ENCODE measurements at regions not wholly inside any gene's neighbourhood (a gene's known extent, or its start where the extent isn't known, plus 50 kb on each side); places are given as distances from the start of the nearest gene placed in this dataset.

DNA sequence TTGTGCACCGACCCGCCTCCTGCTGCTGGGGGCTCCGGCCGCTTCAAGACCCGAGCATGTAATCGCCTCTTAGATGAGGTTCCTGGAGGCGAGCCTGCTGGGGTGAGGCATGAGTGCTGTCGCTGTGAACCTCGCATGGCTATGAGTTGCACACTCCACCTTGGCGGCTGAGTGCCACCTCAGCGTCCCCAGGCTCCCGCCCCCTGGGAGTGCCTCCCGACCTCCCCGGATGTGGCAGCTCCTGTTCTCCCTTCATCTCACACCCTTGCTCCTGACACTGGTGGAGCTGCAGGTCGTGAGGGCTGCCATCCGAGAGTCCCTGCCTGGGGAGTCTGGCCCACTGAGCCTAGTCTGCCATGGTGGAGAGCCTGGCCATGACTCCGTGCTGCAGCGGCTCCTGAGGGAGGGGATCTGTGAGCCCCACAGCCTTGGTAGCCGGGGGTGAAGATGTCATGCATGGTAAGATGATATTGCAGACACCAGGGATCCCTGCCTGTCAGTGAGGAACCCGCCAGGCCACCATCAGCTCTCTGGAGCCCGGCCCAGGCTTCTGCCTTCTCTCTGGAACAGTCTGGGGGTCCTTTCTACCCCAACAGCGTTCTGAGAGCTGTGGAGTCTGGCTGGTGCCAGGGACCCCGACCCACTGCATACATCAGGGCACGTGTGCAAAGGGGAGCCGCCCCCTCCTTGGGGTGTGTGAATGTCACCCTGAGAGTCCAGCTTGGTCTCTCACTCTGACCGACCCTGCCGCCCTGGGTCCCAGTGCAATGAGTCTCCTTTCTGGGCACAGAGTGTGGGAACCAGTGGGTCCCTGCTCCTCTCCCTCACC is 61.6 kb upstream of the HS6ST1 start:
- no peak for DNase-seq

DNA sequence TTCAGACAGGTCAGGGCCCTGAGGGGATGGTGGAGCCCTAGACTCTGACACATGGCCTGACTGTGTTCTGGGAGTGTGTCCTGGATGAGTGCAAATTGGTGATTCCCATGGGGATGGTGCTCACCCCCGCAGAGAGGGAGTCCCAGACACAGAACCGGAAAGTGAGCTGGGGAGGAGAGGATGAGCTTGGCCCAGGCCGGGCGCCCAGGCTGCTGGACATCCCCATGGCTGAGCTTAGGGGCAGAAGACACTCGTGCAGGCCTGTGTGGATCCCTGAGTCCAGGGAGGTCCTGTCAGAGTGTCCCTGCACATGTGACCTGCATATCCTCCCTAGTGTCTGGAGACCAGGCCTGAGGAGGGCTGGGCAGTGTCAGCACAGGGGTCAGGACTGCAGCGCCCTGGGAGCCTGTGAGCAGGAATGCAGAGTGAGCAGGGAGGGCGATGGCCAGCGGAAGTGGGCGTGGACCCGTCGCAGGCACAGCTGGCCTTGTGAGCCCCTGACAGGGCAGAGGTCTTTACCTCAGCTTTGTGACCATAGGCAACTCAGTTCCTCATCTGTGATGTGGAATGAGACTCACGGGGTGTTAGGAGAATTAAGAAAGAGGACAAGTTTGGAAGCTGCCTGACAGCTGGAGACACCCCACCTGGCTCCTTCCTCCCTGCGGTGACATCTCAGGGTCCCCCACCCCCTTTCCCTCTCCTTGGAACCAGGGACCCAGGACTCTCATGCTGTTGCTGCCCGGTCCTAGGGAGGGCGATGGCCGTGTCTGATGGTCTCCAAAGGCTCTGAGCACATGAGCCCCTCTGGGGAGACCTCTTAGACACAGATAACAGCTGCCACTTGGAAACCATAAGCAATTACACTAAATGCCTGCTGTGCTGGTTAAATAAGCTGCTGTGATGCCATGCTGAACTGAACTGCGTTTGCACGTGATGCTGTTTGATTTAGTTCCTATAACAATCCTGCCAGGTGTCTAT is 62.6 kb upstream of the HS6ST1 start:
- DNase-seq: no peak

DNA sequence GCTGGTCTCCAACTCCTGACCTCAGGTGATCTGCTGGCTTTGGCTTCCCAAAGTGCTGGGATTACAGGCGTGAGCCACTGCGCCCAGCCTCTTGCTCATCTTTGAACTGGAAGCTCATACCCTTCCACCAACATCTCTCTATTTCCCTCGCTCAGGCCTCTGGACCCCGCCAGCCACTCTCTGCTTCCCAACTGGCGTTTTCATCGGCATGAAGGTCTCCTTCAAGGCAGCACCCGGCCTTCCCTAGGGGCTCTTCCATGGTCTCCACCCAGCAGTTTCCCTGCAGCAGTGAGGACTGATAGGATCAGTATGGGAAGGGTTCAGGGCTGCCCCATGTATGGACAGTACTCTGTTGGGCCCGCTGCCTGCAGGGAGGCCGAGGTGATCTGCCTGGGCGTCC is 65.8 kb upstream of the HS6ST1 start:
- no peak for DNase-seq

DNA sequence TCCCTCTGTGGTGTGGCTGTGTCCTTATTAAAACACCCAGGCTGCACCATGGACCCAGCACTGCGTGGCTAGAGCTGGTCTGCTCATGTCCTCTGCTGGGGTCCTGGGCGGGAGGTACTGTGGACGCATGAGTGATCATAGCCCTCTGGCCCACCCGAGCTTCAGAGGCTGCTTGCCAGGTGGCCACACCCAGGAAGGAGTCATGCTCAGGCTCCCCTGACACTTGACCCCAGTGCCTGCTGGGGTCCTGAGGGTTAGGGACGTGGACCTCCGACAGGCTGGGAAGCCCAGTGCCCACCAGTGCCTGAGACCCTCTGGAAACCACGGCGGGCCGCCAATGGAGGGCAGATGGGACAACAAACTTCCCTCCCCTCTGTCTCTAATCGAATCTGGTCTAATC is 66.3 kb upstream of the HS6ST1 start:
- DNase-seq: no peak

DNA sequence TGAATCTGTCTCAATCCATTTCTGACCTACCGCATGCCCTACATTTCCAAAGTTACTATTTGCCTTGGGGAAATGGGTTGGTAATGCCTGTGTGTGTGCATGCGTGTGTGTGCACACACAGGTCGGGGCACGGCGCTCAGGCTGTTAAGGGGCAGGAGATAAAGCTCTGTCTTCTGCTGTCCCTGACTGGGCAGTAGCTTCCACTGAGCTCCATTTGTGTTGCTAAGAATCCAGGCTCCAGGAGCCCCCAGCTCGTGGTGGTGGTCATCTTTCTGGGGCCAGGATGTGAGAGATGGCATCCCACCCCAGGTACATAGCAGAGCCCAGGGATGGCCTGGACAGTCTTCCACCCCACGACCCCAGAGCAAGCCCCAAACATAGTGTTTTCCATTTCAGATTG is 66.7 kb upstream of the HS6ST1 start:
- no peak for DNase-seq

DNA sequence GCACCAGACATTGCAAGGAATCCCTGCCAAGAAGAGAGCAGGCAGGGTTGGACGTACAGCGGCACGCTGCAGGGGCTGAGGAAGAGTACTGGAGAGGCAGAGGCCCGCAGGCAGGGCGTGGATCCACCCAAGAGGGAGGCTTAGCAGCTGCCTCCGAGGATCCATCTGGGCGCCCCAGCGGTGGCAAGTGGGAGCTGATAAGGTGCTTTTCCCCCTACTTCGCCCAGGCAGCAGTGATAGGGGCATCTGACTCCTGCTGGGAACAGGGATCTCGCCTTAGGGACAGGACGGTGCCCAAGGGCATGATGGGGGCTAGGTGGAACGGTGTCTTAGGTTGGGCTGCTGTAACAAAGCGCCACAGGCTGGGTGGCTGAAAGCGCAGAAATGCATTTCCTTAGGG is 67.4 kb upstream of the HS6ST1 start:
- DNase-seq: no peak

DNA sequence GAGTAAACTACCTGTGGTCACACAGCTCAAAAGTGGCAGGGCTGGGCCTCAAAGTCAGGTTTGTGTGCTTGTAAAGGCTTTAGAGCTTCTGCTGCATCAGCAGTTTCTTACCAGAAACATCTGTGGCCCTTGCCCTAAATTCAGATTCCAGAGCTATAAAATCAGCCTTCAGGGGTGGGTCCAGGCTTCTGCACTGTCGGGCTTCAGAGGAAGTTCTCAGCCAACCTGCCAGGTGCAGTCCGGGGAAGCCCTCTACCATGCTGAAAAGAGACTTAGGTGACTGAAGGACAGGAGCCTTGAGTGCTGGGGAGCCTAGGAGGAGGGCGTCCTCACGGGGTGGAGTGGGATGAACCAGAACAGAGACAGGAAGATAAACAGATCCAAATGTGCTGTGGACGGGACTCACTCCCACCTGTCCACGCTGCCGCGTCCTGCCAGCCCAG is 69.9 kb upstream of the HS6ST1 start:
- DNase-seq: no peak

DNA sequence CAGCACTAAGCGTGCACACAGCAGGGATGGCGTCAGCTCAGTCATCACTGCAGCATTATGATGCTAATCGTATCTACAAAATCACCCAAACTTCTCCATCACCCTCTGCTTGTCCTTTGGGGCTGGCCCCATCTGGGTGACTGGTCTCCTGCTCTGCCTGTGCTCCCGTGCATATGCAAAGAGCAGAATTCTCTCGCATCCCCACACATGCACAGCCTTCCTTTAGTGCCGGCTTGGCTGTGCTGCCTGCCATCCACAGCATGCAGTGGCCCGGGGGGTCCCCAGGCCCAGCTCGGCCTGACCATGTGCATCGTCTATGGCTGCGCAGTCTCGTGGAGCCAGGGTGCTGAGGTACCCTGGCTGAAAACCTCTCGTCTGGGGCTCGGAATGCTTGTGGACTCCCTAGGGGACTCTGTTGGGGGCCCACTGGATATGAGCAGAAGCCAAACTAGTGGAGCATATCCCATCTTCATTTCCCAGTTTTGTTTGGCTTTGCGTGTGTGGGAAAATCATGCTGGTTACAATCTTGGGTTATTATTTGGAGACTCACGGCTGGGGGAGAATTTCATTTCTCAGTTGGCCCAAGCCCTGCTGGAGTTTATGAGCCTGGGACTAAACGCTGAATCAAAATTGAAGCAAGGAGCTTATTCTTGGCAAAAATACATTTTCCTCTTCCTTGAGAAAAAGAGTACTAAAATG is 70.9 kb upstream of the HS6ST1 start:
- no peak for DNase-seq

DNA sequence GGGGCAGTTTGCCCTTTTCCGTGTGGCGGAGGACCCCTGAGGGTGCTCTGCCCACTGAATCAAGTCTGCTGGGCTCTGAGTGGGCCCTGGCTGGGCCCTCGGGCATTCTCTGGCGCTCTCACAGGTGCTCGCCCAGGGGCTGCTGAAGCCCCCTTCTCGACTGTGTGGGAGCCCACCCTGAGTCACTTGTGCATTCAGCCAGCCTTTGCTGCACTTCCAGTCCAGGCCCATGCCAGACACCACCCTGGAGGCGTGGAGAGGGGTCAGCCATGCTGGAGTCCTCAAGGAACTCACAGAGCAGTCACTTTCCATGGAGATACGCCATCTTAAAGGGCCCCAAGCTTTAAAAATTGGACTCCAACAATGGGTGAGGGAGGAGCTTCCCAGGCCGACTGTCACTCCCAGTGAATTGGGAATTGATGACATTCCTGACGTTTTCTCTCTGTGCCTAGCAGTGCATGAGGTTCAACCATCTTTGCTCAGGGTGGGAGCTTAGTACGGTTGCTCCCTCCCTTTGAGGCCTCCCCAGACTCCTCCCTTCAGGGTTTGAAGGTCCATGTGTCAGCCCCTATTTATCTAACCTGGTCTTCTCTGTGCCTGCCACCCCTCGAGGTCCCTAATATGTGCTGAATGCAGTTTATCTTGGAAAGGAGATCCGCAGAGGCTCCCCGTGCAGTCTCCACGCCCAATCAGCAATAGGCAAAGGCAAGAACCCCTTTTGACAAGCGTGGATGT is 71.8 kb upstream of the HS6ST1 start:
- no peak for DNase-seq

DNA sequence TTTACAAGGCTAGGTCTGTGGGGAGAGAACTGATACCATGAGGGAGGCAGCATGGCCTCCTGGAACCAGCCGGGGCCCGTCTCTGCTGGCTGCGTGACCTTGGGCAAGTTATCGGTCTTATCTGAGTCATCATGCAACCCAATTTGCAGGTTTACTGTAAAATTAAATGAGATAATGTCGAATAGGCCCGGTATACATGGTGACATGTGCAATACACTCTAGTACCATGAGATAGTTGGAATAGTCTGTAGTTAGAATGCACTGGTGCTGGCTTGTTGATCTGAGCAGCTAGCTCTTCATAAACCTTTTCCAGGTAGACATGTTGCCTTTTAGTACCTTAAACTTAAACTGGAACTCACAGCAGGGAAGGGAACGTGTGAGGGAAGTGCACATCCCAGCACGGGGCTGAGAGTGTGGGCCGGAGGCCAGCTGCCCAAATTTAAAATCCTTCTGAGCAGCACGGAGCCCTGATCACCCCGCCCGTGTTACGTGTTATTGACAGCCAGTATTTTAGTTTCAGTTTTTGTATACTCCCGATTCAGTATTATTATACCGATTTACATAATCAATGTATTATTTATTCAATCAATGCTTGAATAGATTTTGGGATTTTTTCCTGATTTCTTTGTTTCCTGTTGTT is 72.4 kb upstream of the HS6ST1 start:
- DNase-seq: no peak

DNA sequence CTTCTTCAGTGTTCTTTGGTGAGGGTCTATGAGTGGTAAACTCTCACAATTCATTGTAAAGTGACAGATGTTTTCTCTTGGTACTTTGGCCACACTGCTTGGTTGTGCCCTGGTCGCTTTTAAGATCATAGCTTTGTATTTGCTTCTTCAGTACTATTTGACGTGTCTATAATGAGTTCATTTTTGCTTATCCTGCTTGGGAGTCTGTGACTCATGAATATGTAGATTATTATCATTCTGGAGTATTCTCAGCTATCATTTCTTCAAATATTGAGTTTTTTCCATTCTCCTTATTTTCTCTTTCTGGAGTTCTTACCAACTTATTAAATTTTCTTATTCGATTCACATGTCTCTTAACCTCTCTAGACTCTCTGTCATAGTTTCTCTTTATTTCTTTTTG is 73.0 kb upstream of the HS6ST1 start:
- no peak for DNase-seq

DNA sequence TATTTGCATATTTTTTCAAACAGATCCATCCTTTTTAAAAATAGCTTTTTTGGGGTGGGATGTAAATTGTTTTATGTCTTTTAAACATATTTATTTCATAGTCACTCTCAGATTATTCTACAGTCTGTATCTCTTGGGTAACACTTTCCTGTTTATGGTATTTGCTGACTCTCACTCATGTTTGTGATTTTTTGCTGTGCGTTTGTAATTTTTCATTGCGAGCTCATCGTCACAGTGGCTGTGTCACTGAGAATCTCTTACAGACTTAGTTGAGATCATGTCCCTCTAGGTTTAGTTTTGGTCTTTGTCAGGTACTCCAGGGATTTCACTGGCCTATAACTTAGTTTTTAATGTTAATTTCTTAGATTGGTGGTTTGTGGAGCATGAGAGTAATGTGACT is 73.5 kb upstream of the HS6ST1 start:
- no peak for DNase-seq

DNA sequence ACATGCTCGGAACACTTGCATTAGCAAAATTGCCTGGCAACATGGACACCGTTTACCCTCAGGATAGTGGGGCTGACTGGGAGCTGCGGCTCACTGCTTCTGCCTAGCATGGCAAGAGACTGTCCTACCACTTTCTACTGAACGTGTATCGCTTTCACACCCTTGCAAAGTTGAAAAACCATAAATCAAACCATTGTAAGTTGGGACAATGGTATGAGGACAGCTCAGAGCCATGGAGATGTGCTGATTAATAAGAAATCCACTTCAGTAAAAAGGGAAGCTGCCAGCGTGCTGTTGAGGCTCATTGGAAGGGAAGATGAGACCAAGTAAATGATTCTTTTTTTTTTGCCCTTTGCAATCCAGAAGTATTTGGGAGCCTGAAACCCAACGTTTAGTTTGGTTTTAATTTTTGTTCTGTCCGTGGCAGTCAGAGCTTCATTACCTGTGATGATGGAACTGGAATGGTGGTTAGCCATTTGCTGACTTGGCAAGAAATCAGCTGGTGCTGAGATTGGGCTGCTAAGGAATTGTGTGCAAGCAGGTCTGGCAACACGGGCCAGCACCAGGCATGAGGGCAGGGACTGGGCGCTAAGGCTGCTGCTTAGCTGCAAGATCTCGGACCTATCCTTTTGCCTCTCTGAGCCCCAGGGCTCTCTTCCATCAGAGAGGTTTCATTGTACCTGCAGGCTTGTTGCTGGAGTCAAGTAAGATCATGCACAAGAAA is 75.5 kb upstream of the HS6ST1 start:
- no peak for DNase-seq

DNA sequence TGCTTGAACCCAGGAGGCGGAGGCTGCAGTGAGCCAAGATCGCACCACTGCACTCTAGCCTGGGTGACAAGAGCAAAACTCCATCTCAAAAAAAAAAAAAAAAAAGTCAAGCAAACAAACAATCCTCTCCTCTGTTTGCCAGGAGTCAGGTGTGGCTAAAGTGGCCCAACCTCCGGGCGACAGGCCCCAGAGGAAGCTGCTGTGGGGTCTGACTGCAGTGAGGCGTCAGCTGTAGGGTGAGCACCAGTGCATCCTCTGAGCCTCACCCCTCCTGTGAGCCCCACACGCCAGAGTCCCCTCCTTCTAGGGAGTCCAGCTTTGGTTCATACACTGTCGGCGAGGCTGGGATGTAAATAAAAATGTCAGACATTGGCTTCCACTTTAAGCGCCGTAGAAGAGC is 76.5 kb upstream of the HS6ST1 start:
- DNase-seq: no peak

DNA sequence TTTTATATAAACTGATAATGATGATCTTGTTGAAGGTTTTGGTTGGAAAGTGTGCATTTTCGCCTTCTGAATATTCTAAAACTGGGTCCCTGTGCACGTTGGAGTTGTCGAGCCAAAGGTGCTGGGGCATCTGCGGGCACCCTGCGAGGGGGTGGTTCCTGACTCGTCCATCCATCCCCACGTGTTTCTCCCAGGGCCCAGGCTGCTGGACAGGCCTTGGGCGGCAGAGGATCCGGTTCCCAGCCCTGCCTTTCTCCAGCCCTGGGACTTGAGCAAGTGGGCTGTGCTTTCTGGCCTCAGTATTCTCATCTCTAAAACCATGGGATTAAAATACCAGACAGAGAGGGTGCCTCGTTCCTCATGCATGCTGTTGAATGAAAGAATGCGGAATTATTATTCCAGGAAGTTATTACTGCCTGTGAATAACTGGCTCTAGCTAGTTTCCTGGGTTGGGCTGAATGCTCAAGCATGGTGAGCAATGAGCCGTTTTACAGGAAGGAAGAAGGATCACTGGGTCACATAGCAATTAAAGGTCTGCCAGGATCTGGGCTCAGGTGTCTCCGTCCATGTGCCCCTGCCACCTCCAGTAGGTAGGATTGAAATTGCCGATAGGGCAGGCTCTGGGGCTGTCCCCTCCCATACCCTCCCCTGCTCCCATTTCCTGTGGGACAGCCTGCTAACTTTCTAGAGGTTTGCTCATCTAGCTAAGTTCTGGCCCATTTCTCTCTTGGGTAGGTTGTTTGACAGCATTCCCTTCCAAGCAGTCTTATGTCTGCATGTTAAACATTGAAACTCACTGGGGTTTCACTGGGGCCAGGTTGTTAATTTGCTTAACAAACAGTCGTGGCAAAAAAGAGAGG is 77.2 kb upstream of the HS6ST1 start:
- peak; percentile 60 for DNase-seq

DNA sequence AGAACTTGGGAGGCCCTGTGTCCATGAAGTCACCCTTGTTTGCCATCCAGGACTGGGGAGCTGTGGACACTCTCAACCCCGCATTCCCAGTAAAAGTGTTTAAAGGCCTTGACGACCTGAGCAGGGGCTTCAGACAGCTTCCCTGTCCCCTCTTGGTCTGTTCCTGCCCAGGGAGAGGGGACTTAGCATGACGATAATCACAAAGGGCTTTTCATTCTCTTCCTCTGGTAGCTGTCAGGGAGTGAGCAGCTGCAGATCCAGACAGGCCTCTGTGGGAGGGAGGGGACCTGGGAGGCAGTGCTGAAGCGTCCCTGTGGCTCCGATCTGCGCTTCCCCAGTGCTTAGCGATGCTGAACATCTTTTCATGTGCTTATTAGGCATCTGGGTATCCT is 77.8 kb upstream of the HS6ST1 start:
- no peak for DNase-seq

DNA sequence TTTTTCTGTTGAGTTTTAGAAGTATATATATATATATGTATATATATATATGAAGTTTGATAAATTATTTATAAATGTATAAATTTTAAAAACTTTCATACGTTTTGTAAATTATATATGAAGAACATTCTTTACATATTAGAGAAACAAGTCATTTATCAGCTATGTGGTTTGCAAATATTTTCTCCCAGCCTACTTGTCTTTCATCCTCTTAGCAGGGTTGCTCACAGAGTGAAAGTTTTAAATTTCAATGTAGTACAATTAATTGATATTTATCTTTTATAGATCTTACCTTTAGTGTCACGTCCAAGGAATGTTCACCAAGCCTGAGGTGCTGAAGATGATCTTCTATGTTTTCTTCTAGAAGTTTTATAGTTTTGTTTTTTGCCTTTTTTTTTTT is 78.3 kb upstream of the HS6ST1 start:
- no peak for DNase-seq

DNA sequence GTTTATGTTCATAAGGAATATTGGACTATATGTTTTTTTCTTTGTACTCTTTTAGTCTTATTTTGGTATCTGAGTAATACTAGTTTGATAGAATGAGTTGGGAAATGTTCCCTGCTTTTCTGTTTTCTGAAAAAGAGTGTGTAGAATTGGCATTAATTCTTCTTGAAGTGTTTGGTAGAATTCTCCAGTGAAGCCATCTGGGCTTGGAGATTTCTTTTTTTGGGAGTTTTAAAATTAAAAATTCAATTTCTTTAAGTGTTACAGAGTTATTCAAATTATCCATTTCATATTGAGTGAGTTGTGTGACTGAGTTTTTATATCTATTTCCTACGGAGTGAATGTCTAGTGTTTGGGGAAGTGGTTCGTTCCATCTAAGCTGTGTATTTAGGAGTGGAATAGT is 80.6 kb upstream of the HS6ST1 start:
- no peak for DNase-seq

DNA sequence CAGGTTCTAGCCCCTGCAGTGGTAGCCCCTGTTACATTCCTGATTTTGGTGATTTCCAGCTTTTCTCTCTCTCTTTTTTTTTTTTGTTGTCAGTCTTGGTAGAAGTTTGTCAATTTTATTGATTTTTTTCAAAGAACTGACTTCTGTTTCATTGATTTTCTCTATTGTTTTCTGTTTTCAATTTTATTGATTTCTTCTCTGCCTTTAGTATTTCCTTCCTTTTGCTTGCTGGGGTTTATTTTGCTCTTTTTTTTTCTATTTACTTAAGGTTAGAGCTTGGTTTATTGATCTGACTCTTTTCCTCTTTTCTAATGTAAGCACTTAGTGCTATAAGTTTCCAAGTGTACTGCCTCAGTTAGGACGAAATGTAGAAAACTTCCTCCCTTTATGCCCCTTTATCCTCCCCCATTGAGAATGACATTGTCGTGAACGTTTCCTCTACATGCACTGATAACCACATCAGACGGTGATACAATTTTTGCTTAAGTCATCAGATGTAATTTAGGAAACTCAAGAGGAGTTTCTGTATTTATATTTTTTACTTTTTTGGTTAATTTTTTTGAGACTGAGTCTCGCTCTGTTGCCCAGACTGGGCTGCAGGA is 81.1 kb upstream of the HS6ST1 start:
- no peak for DNase-seq

DNA sequence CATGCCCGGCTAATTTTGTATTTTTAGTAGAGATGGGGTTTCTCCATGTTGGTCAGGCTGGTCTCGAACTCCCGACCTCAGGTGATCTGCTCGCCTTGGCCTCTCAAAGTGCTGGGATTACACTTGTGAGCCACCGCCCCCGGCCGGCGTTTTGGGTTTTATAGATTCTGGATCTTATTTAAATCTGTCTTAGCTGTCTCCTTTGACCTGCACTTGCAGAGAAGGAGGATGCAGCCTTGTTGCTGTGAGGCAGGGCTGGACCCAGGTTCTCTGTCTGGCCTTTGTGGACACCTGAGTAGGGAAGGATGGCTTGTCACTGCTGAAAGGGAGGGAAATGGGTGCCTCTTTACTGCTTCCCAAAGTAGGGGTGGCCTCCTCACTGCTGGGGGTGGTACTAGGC is 83.0 kb upstream of the HS6ST1 start:
- no peak for DNase-seq
